Choroid plexus epithelial cell (primary cell): ENCODE measurements at regions not wholly inside any gene's neighbourhood (a gene's known extent, or its start where the extent isn't known, plus 50 kb on each side); places are given as distances from the start of the nearest gene placed in this dataset.

Source experiments
- DNase-seq: peaks from one replicate; pipeline ENCODE4 v3.0.0-alpha.2; 2010; ENCODE audit warnings: low read depth
- H3K4me3 ChIP-seq: 2 replicates; pipeline ENCODE4 v1.5.1; 2011; ENCODE audit warnings: low read depth, mild to moderate bottlenecking, control low read depth, low read length, moderate library complexity
- CTCF ChIP-seq: conservative IDR thresholded peaks from 2 replicates; pipeline ENCODE4 v1.5.1; 2011; ENCODE audit warnings: low read depth, mild to moderate bottlenecking, control low read depth, inconsistent platforms, low read length, moderate library complexity

DNA sequence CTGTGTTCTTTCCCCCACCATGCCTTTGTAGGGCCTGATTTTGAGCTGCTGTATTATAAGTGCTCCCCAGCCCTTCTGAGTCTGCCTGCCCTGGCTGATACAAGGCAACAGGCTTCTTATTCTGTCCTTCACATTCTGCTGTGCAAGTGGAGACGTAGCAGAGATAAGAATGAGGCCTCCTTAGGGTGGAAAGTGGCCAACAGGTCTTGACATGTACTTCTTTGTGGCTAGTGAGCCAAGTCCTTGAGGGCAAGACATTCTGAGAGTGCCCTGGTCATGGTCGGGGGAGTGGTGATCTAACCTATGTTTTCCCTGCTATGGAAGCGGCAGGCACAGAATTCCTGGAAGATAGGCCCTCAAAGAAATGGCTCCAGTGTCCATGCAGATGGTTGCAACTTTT lies 235.7 kb upstream of the CADM1 start:
- no peak for TF ChIP-seq CTCF
- DNase-seq = no peak

DNA sequence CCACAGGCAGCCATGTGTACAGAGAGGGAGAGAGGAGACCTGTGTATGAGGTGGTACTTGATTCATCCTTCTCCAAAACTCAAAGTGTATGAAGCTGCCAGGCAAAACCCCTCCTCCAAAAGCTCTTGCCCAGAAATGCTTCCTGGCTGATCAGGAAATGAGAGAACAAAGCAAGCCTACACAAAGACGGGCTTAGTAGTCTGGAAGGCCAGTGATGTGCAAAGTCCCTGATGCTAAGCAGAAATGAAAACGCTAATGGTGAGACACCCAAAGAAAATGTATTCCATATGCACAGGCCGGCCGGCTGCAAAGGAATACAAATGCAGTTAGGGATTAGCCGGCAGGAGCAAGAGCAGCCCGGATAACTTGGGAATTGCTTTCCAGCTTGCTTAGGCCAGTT lies 234.9 kb upstream of the CADM1 start:
- no peak for DNase-seq
- no peak for TF ChIP-seq CTCF
- no peak overlapping the region for H3K4me3 ChIP-seq

More for the DNA sequence above, 235.7 kb upstream of the CADM1 start:
- H3K4me3 ChIP-seq = no peak overlapping the region

- no peak overlapping the region for H3K4me3 ChIP-seq
- DNase-seq = no peak
- no peak for TF ChIP-seq CTCF
Observed at GRCh38 chr11:115737875-115738274, 233.7 kb upstream of the CADM1 start.

GRCh38 chr11:115736146-115736545 lies 231.9 kb upstream of the CADM1 start:
- TF ChIP-seq CTCF = no peak
- H3K4me3 ChIP-seq = no peak overlapping the region
- DNase-seq = no peak

DNA sequence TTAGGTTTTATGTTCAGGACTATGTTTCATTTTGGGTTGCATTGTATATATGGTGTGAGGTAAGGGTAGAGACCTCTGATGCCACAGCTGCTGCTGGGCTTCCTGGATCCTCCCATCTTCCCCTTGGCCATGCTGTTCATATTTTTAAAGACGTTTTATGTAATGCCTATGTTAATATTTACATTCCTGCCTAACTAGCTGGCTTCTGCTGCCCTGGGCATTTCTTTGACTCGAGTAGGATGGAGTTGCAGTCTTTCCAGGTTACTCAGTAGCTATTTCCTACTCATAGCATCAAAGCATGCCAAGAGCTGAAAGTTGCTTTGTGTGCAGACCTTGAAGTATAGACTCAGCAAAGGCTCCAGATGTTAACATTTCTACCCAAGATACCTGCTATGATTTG lies 220.5 kb upstream of the CADM1 start:
- no peak for DNase-seq
- TF ChIP-seq CTCF = no peak
- H3K4me3 ChIP-seq = no peak overlapping the region

DNA sequence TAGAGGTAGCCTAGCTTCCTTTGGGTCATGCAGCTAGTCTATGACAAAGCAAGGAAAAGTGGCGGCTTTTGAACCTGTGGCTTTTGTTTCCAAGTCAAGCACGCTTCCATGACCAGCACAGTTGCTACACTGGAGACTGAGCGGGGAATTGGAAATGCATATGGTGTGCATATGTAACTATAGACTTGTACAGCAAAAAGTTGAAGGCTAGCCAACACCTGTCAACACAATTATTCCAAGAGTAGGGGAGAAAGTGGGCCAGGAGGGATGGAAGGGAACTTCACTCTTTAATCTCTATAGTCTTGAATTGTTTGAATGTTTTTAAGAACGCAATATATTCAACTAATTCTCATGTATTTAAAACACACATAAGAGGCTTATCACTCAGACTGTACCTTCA lies 218.5 kb upstream of the CADM1 start:
- H3K4me3 ChIP-seq = no peak overlapping the region
- DNase-seq = no peak
- TF ChIP-seq CTCF = no peak

- DNase-seq = no peak
- H3K4me3 ChIP-seq = no peak overlapping the region
- TF ChIP-seq CTCF = no peak
Observed at GRCh38 chr11:115721296-115721995, 217.2 kb upstream of the CADM1 start.
